ENCODE measurements at regions not wholly inside any gene's neighbourhood (a gene's known extent, or its start where the extent isn't known, plus 50 kb on each side); places are given as distances from the start of the nearest gene placed in this dataset.

DNA sequence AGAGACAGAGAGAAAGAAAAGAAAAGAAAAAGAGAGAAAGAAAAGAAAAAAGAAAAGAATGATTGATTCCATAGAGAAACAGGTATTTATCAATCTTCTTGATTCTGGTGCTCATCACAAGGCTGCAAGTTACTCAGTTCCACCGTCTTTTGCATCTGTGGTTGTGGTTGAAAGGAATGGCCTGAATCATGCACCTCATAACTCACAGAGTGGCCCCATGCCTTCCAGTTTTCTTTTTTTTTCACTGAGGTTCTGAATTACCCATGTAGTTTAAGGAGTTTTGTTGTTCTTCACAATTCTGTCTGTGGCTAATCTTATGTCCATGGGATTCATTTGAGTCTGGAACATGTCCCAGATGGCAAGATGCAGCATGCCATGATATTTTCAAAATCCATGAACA, 156.0 kb downstream of the ZNF33B start:
- Histone ChIP-seq H3K36me3 (no peaks in the 10 kb centered on the region), H3K27me3 (no peaks in the 10 kb centered on the region), H3K27ac (no peak overlapping the region), H3K4me3 (no peak overlapping the region), H3K4me1 (no peaks in the 10 kb centered on the region), H3K9me3 (peaks cover 0 to 8% of the 10 kb centered on the region in 2 donors)
- intact Hi-C loops (cut with DNase I; ENCODE audit: low total_unique reads): no loop called here
- TF ChIP-seq POLR2A (IDR thresholded peaks at IDR 0.05): no peak
- TF ChIP-seq, protein P1, sequence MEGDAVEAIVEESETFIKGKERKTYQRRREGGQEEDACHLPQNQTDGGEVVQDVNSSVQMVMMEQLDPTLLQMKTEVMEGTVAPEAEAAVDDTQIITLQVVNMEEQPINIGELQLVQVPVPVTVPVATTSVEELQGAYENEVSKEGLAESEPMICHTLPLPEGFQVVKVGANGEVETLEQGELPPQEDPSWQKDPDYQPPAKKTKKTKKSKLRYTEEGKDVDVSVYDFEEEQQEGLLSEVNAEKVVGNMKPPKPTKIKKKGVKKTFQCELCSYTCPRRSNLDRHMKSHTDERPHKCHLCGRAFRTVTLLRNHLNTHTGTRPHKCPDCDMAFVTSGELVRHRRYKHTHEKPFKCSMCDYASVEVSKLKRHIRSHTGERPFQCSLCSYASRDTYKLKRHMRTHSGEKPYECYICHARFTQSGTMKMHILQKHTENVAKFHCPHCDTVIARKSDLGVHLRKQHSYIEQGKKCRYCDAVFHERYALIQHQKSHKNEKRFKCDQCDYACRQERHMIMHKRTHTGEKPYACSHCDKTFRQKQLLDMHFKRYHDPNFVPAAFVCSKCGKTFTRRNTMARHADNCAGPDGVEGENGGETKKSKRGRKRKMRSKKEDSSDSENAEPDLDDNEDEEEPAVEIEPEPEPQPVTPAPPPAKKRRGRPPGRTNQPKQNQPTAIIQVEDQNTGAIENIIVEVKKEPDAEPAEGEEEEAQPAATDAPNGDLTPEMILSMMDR (IDR thresholded peaks at IDR 0.05): no peak
- no peak for TF ChIP-seq POLR2AphosphoS5 (IDR thresholded peaks at IDR 0.05)
- DNase-seq (ENCODE audit: low spot score in 2 of 2): no peak

DNA sequence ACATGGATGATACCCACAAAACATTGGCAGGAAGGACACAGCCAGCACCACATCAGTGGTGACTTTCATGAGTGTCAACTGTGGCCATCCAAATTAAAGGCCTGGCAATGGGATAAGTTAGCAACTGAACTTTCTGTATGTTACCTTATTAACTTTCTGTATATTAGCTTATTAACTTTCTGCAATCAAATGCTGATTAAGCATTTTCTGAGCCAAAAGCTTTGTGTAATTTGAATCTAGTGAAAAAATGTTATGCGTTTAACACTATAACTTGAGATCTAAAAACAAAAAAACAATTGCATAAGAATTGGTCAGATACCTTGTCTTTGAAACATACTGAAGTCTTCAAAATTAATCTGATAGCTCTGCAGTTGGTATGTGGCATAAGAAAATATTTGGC, 159.3 kb downstream of the ZNF33B start:
- TF ChIP-seq, protein P1 (IDR thresholded peaks at IDR 0.05): no peak
- TF ChIP-seq POLR2A (IDR thresholded peaks at IDR 0.05) (no peak), POLR2AphosphoS5 (IDR thresholded peaks at IDR 0.05) (no peak)
- H3K4me3 ChIP-seq: no peak overlapping the region
- no peaks in the 10 kb centered on the region for H3K4me1 ChIP-seq
- H3K27me3 ChIP-seq: no peaks in the 10 kb centered on the region
- intact Hi-C loops (cut with DNase I; ENCODE audit: low total_unique reads): no loop called here
- H3K27ac ChIP-seq: no peak overlapping the region
- H3K9me3 ChIP-seq: no peaks in the 10 kb centered on the region
- DNase-seq (ENCODE audit: low spot score in 2 of 2): no peak
- H3K36me3 ChIP-seq: no peaks in the 10 kb centered on the region

DNA sequence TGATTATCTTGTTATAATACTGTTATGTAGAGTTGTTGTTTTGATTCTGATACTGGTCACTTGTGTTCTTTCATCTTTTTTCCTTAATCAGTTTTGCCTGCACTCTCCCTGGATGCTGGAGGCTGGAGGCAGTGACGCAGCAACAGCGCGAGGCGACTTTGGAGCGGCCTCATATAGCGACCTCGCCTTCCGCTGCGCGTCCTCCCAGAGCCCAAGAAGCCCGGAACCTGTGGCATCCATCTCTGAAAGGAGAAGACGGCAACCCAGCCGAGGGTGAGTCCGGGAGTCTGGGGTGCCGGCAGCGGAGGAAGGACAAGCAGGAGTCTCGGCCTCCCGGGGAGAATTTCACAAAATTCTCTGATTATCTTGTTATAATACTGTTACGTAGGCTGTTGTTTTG, 161.2 kb downstream of the ZNF33B start:
- Histone ChIP-seq H3K4me1 (no peaks in the 10 kb centered on the region), H3K27me3 (no peaks in the 10 kb centered on the region), H3K36me3 (no peaks in the 10 kb centered on the region), H3K9me3 (no peaks in the 10 kb centered on the region), H3K4me3 (no peak overlapping the region), H3K27ac (no peak overlapping the region)
- DNase-seq (ENCODE audit: low spot score in 2 of 2): no peak
- intact Hi-C loops (cut with DNase I; ENCODE audit: low total_unique reads): no loop called here
- TF ChIP-seq POLR2AphosphoS5 (IDR thresholded peaks at IDR 0.05): no peak
- TF ChIP-seq, protein P1 (IDR thresholded peaks at IDR 0.05): no peak
- no peak for TF ChIP-seq POLR2A (IDR thresholded peaks at IDR 0.05)

DNA sequence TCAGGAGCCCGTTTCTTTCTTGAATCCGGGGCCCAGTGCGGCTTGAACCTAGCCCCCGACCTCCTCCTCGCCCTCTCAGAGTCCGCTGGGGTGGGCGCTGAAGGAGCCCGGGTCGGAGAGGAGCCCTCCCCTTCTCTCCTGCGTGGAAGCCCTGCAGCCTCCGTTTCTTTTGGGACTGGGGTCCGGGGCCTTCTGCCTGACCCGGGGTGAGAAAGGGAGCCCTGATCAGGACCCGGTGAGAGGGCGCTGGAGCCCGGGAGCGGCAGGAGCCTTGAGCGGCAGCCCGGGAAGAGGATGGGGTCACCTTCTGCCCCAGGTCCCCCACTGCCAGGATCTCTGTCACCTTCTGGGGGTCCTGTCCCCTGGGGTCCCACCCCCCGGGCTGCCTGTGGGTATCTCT, 162.3 kb downstream of the ZNF33B start:
- intact Hi-C loops (cut with DNase I; ENCODE audit: low total_unique reads): no loop called here
- H3K27ac ChIP-seq: no peak overlapping the region
- TF ChIP-seq POLR2A (IDR thresholded peaks at IDR 0.05): no peak
- TF ChIP-seq, protein P1 (IDR thresholded peaks at IDR 0.05): no peak
- no peak for TF ChIP-seq POLR2AphosphoS5 (IDR thresholded peaks at IDR 0.05)
- no peaks in the 10 kb centered on the region for H3K4me1 ChIP-seq
- no peaks in the 10 kb centered on the region for H3K27me3 ChIP-seq
- no peak for DNase-seq (ENCODE audit: low spot score in 2 of 2)
- no peaks in the 10 kb centered on the region for H3K9me3 ChIP-seq
- H3K4me3 ChIP-seq: peak overlapping the region; percentile 20 to 58 (median 55)
- H3K36me3 ChIP-seq: no peaks in the 10 kb centered on the region

DNA sequence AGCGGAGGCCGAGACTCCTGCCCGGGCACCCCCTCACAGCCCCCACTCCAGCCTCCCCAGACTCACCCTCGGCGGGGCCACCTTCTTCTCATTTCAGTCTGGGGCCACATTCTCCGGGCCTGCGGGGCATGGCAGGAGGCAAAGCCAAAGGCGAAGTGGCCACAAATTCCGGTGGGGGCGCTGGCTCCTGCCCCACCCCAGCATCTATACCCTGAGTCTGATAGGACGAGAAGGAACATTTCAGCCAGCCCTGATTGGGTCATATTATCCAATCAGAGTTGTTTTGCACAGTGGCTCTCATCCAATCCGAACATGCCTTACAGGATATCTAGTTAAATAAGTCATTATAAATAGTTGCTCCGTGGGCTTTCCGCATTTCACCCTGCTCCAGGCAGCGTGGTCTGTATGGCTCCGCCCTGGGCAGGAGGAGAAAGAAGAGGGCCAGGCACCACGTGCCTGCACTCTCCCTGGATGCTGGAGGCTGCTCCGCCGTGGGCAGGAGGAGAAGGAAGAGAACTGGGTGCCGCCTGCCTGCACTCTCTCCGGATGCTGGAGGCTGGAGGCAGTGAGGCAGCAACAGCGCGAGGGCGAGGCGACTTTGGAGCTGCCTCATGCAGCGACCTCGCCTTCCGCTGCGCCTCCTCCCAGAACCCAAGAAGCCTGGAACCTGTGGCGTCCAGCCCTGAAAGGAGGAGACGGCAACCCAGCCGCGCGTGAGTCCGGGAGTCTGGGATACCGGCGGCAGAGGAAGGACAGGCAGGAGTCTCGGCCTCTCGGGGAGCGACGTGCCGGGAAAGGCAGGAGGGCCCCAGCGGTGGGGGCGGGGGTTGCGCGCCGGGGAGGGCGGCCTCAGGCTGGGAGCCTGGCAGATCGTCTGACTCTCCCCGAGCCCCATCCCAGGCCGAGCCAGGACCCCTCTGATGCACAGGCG, 162.9 kb downstream of the ZNF33B start:
- intact Hi-C loops (cut with DNase I; ENCODE audit: low total_unique reads): no loop called here
- H3K4me3 ChIP-seq: peak overlapping the region; percentile 20 to 58 (median 55)
- no peaks in the 10 kb centered on the region for H3K36me3 ChIP-seq
- DNase-seq (ENCODE audit: low spot score in 2 of 2): no peak
- TF ChIP-seq, protein P1 (IDR thresholded peaks at IDR 0.05): no peak
- TF ChIP-seq POLR2AphosphoS5 (IDR thresholded peaks at IDR 0.05): no peak
- no peak for TF ChIP-seq POLR2A (IDR thresholded peaks at IDR 0.05)
- no peaks in the 10 kb centered on the region for H3K4me1 ChIP-seq
- no peaks in the 10 kb centered on the region for H3K9me3 ChIP-seq
- no peaks in the 10 kb centered on the region for H3K27me3 ChIP-seq
- no peak overlapping the region for H3K27ac ChIP-seq

Measured in breast epithelium (tissue), 4 donors.